Chondrocyte (in vitro differentiated cells): ENCODE measurements at regions not wholly inside any gene's neighbourhood (a gene's known extent, or its start where the extent isn't known, plus 50 kb on each side); places are given as distances from the start of the nearest gene placed in this dataset.

Experiments
- DNase-seq: peaks from one replicate; pipeline ENCODE4 v3.0.0; 2021; ENCODE audit warnings: mixed read lengths, low spot score
- H3K27ac Mint-ChIP-seq: one replicate; pipeline ENCODE4 v1.8.0; 2021; ENCODE audit warnings: mild to moderate bottlenecking, moderate library complexity, mixed read lengths; ENCODE audit not compliant: unreplicated experiment
- H3K27me3 Mint-ChIP-seq: 2 replicates; pipeline ENCODE4 v1.8.0; 2021; ENCODE audit warnings: low read depth, mixed read lengths
- H3K36me3 Mint-ChIP-seq: 2 replicates; pipeline ENCODE4 v1.8.0; 2021; ENCODE audit warnings: low read depth, mixed read lengths
- H3K4me1 Mint-ChIP-seq: 2 replicates; pipeline ENCODE4 v1.8.0; 2021; ENCODE audit warnings: low read depth, mild to moderate bottlenecking, mixed read lengths
- H3K4me3 Mint-ChIP-seq: one replicate; pipeline ENCODE4 v1.8.0; 2021; ENCODE audit warnings: mild to moderate bottlenecking, moderate library complexity, mixed read lengths; ENCODE audit not compliant: unreplicated experiment
- H3K9me3 Mint-ChIP-seq: 2 replicates; pipeline ENCODE4 v1.8.0; 2021; ENCODE audit warnings: low read depth, mixed read lengths
- TF ChIP-seq, protein P1 (sequence below): fragments of 200-600 bp; sonication (generic); IDR thresholded peaks from 2 replicates; pipeline ENCODE4 v1.5.0; 2021; ENCODE audit warnings: antibody characterized with exemption, mild to moderate bottlenecking, moderate library complexity

DNA sequence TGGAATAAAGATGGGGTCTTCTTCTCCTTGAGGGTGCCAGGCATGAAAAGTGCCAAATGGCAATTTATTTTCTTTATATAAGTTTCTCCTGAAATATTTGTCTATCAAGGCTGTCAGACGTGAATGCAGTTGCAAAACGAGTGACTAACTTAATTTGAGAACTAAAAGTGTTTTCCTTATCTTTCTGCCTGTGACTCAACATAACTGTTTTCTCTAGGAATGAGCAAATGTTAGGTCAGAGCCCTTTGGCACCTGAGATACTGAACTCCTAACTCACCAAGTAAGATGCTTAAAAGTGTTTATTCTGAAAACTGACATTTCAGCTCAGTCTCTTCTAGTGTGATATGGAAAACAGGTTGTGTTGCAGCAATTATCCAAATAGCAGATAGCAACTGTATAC lies 197.0 kb downstream of the STK31 start:
- TF ChIP-seq, protein P1, sequence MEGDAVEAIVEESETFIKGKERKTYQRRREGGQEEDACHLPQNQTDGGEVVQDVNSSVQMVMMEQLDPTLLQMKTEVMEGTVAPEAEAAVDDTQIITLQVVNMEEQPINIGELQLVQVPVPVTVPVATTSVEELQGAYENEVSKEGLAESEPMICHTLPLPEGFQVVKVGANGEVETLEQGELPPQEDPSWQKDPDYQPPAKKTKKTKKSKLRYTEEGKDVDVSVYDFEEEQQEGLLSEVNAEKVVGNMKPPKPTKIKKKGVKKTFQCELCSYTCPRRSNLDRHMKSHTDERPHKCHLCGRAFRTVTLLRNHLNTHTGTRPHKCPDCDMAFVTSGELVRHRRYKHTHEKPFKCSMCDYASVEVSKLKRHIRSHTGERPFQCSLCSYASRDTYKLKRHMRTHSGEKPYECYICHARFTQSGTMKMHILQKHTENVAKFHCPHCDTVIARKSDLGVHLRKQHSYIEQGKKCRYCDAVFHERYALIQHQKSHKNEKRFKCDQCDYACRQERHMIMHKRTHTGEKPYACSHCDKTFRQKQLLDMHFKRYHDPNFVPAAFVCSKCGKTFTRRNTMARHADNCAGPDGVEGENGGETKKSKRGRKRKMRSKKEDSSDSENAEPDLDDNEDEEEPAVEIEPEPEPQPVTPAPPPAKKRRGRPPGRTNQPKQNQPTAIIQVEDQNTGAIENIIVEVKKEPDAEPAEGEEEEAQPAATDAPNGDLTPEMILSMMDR: no peak
- no peaks in the 10 kb centered on the region for H3K36me3 Mint-ChIP-seq
- no peaks in the 10 kb centered on the region for H3K4me1 Mint-ChIP-seq
- peaks cover 5% of the 10 kb centered on the region for H3K27me3 Mint-ChIP-seq
- H3K27ac Mint-ChIP-seq: no peak overlapping the region
- no peak for DNase-seq
- no peaks in the 10 kb centered on the region for H3K9me3 Mint-ChIP-seq
- no peak overlapping the region for H3K4me3 Mint-ChIP-seq

DNA sequence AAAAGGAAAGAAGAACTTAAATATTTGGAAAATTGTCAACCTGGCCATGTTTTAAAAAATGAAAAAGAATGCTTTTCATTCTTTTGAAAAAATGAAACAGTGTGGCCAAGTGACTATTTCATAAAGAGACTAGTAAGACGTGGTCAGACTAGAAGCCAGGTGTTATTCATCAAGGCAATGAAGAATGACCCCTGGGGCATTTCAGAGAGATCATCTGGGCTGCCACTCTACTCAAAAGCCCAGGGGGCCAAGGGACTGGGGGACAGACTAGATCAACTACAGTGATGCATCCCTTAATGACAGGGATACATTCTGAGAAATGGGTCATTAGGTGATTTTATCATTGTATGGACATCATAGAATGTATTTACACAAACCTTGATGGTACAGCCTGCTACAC lies 199.4 kb downstream of the STK31 start:
- no peaks in the 10 kb centered on the region for H3K4me1 Mint-ChIP-seq
- no peaks in the 10 kb centered on the region for H3K36me3 Mint-ChIP-seq
- TF ChIP-seq, protein P1: no peak
- H3K27me3 Mint-ChIP-seq: peaks cover 5% of the 10 kb centered on the region
- DNase-seq: no peak
- H3K4me3 Mint-ChIP-seq: no peak overlapping the region
- H3K27ac Mint-ChIP-seq: no peak overlapping the region
- no peaks in the 10 kb centered on the region for H3K9me3 Mint-ChIP-seq

DNA sequence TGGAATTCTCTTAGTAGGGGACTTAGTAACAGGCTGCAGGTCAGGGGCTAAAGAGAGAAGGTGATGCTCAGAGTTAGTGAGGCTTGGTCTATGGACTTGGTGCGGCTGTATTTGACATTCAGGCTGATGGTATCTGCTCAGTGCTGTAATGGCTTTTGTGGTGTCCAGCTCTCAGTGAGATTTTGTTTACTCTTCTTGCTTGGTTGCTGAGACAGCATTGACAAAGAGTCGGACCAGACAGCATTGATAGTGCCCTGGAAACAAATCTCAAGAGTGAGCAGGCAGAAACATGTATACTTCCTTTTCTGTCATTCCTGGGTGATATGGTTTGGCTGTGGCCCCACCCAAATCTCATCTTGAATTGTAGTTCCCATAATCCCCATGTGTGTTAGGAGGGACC lies 202.0 kb downstream of the STK31 start:
- Mint-ChIP-seq H3K4me3 (no peak overlapping the region), H3K27ac (no peak overlapping the region), H3K9me3 (no peaks in the 10 kb centered on the region), H3K4me1 (peaks cover 4% of the 10 kb centered on the region), H3K27me3 (peaks cover 1% of the 10 kb centered on the region), H3K36me3 (no peaks in the 10 kb centered on the region)
- TF ChIP-seq, protein P1: no peak
- DNase-seq: no peak

DNA sequence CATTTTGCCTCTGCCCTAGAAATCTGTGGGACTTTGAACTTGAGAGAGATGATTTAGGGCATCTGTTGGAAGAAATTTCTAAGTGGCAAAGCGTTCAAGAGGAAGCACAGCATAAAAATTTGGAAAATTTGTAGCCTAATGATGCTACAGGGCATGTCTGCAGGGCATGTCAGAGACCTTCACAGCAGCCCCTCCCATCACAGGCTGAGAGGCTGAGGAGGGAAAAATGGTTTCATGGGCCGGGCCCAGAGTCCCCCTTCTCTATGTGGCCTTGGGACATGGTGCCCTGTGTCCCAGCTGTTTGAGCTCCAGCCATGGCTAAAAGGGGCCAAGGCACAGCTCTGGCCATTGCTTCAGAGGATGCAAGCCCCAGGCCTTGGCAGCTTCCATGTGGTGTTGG lies 203.0 kb downstream of the STK31 start:
- Mint-ChIP-seq H3K4me1 (peaks cover 4% of the 10 kb centered on the region), H3K9me3 (no peaks in the 10 kb centered on the region), H3K36me3 (no peaks in the 10 kb centered on the region), H3K27me3 (no peaks in the 10 kb centered on the region), H3K27ac (no peak overlapping the region), H3K4me3 (no peak overlapping the region)
- TF ChIP-seq, protein P1: no peak
- DNase-seq: no peak

DNA sequence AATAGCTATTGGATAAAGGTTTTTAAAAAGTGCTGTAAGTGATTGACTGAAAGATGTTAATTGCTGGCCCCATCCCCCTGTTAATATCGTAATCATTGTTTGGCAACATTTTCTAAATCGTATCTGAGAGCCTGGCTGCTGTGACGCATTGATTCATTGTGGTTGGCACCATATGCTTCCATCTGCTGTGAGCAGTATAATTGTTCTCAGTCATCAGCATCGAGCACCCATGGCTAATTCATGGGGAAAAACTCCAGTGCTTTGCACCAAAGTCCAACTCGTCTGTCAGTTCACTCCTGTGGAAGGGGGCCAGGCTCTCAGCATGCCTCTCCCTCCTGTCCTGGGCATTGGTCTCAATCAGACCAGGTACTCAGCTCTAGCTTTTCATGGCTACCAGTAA lies 205.2 kb downstream of the STK31 start:
- no peak for DNase-seq
- H3K27ac Mint-ChIP-seq: no peak overlapping the region
- peaks cover 15% of the 10 kb centered on the region for H3K4me1 Mint-ChIP-seq
- TF ChIP-seq, protein P1: no peak
- H3K27me3 Mint-ChIP-seq: no peaks in the 10 kb centered on the region
- no peak overlapping the region for H3K4me3 Mint-ChIP-seq
- H3K9me3 Mint-ChIP-seq: no peaks in the 10 kb centered on the region
- no peaks in the 10 kb centered on the region for H3K36me3 Mint-ChIP-seq
